ENCODE measurements at regions not wholly inside any gene's neighbourhood (a gene's known extent, or its start where the extent isn't known, plus 50 kb on each side); places are given as distances from the start of the nearest gene placed in this dataset.

- no TSS peak for BruUV-seq (replicated peaks)
- 43% methylated on average over 10 of the region's 11 CpGs for WGBS (ENCODE audit: insufficient coverage, insufficient replicate concordance, low lambda C conversion rate, missing lambda C conversion rate)
- POLR2A ChIA-PET: interaction anchor here (1.1 kb wide), 1 partner anchor 9 kb away, joined by 3 read pairs; no protein-coding TSS in a partner anchor
- H3K27ac ChIP-seq (ENCODE audit: control insufficient read depth, insufficient read depth): no peak overlapping the region
- no peak overlapping the region for H2AFZ ChIP-seq (ENCODE audit: control insufficient read depth, low read depth, low read length)
- no peak for ATAC-seq
- RAD21 ChIA-PET (ENCODE audit: unreplicated experiment): no interaction called here
- CTCF ChIA-PET: interaction anchor here (0.7 to 2.0 kb wide), 10 partner anchors 10 to 475 kb away, joined by 3 to 7 read pairs (median 4); no protein-coding TSS in a partner anchor
- no peak for FAIRE-seq
- H3K27me3 ChIP-seq (replicated peaks in 1 of 2; ENCODE audit: control insufficient read depth in 2 of 2, insufficient read depth in 2 of 2, low read length in 1 of 2): peaks cover 2 to 9% of the 10 kb centered on the region in 2 experiments; a peak in 2 of 4 replicates
- in situ Hi-C loops (cut with MboI) (loop anchor here (5.0 to 10.0 kb wide), 2 partner anchors 475 to 728 kb away; no protein-coding TSS in a partner anchor), intact Hi-C loops (cut with micrococcal nuclease; ENCODE audit: unreplicated experiment) (loop anchor here (5.0 kb wide), 2 partner anchors 145 to 300 kb away; no protein-coding TSS in a partner anchor)
- DNase-seq (ENCODE audit: low read depth, low spot score): no peak
- no peaks in the 10 kb centered on the region for H3K36me3 ChIP-seq (ENCODE audit: control insufficient read depth in 2 of 2, insufficient read depth in 2 of 2, low read length in 1 of 2)
- H3K4me3 ChIP-seq: no peak overlapping the region
- no peaks in the 10 kb centered on the region for H3K4me1 ChIP-seq (ENCODE audit: control insufficient read depth, insufficient read depth, low read length)
- no peaks in the 10 kb centered on the region for H3K79me2 ChIP-seq (ENCODE audit: control insufficient read depth, insufficient read depth, low read length)
- no peaks in the 10 kb centered on the region; the same call in 2 of the 3 replicates for H3K9me3 ChIP-seq (replicated peaks; ENCODE audit: control insufficient read depth, insufficient read depth, low read length)
- no peaks in the 10 kb centered on the region for H4K20me1 ChIP-seq (ENCODE audit: control insufficient read depth, insufficient read depth)
- H3K4me2 ChIP-seq (ENCODE audit: control insufficient read depth, insufficient read depth): no peak overlapping the region
- no peak for TF ChIP-seq CEBPZ (IDR thresholded peaks at IDR 0.05; ENCODE audit: low read depth, low read length)
- TF ChIP-seq FOXK2 (IDR thresholded peaks at IDR 0.05): no peak
- no peak for TF ChIP-seq TCF3 (IDR thresholded peaks at IDR 0.05; ENCODE audit: borderline replicate concordance, insufficient read depth, low read depth, low read length)
- SMC1A ChIA-PET (ENCODE audit: uncharacterized antibody, unreplicated experiment): interaction anchor here (1.4 kb wide), 2 partner anchors 107 to 475 kb away, joined by 3 to 5 read pairs; no protein-coding TSS in a partner anchor
- H3K9ac ChIP-seq (ENCODE audit: control insufficient read depth, insufficient read depth, low read length): no peak overlapping the region
Measured at GRCh38 chr5:1642621-1643061, 118.9 kb upstream of the LPCAT1 start.

Data from GM12878 (cell line).